HUES64 (cell line): ENCODE measurements at regions not wholly inside any gene's neighbourhood (a gene's known extent, or its start where the extent isn't known, plus 50 kb on each side); places are given as distances from the start of the nearest gene placed in this dataset.

Source experiments
- H3K27ac ChIP-seq: 2 replicates; pipeline ENCODE4 v1.7.0; 2013; ENCODE audit warnings: low read depth, low read length, inconsistent platforms
- H3K27me3 ChIP-seq: 2 replicates; pipeline ENCODE4 v1.6.1; 2013; ENCODE audit warnings: mild to moderate bottlenecking, low read length; ENCODE audit not compliant: insufficient read depth
- H3K36me3 ChIP-seq: 2 replicates; pipeline ENCODE4 v1.6.1; 2013; ENCODE audit warnings: mild to moderate bottlenecking, low read length; ENCODE audit not compliant: insufficient read depth
- H3K4me1 ChIP-seq: 2 replicates; pipeline ENCODE4 v1.6.1; 2013; ENCODE audit warnings: mild to moderate bottlenecking, low read length, moderate library complexity; ENCODE audit not compliant: insufficient read depth
- H3K4me3 ChIP-seq: 2 replicates; pipeline ENCODE4 v1.5.1; 2013; ENCODE audit warnings: mild to moderate bottlenecking, low read length, moderate library complexity
- H3K9ac ChIP-seq: 2 replicates; pipeline ENCODE4 v1.6.1; 2013; ENCODE audit warnings: mild to moderate bottlenecking, low read depth, low read length
- H3K9me3 ChIP-seq: 2 replicates; pipeline ENCODE4 v1.6.1; 2013; ENCODE audit warnings: low read depth, low read length; ENCODE audit not compliant: insufficient read depth
- WGBS: fragments of 150-250, 120-280 bp; methylation state at CpG from one replicate; pipeline ENCODE4 v1.1.7; 2013; ENCODE audit warnings: missing lambda C conversion rate; 5-methylcytosine and 5-hydroxymethylcytosine counted together

GRCh38 chr2:6067089-6067488 is 374.9 kb downstream of the SOX11 start:
- Histone ChIP-seq H3K9me3 (no peaks in the 10 kb centered on the region), H3K4me1 (peaks cover 27% of the 10 kb centered on the region), H3K36me3 (no peaks in the 10 kb centered on the region), H3K27me3 (no peaks in the 10 kb centered on the region), H3K9ac (no peak overlapping the region), H3K4me3 (no peak overlapping the region), H3K27ac (no peak overlapping the region)
- WGBS = 76% methylated on average over 5 of the region's 6 CpGs

GRCh38 chr2:6067806-6068205 is 375.6 kb downstream of the SOX11 start:
- H3K9ac ChIP-seq = no peak overlapping the region
- peaks cover 34% of the 10 kb centered on the region for H3K4me1 ChIP-seq
- H3K27ac ChIP-seq = no peak overlapping the region

GRCh38 chr2:6068429-6068828 is 376.2 kb downstream of the SOX11 start:
- WGBS = 87% methylated on average over 6 of the region's 6 CpGs
- Histone ChIP-seq H3K4me1 (peaks cover 41% of the 10 kb centered on the region), H3K9ac (no peak overlapping the region), H3K27ac (no peak overlapping the region), H3K4me3 (no peak overlapping the region), H3K27me3 (no peaks in the 10 kb centered on the region), H3K9me3 (no peaks in the 10 kb centered on the region), H3K36me3 (no peaks in the 10 kb centered on the region)

More at GRCh38 chr2:6067806-6068205, 375.6 kb downstream of the SOX11 start:
- H3K27me3 ChIP-seq = no peaks in the 10 kb centered on the region
- no peak overlapping the region for H3K4me3 ChIP-seq
- no peaks in the 10 kb centered on the region for H3K36me3 ChIP-seq
- H3K9me3 ChIP-seq = no peaks in the 10 kb centered on the region

GRCh38 chr2:6069381-6069780 is 377.2 kb downstream of the SOX11 start:
- 14% methylated on average over 3 of the region's 5 CpGs for WGBS
- H3K9ac ChIP-seq = no peak overlapping the region
- H3K4me3 ChIP-seq = no peak overlapping the region
- no peaks in the 10 kb centered on the region for H3K27me3 ChIP-seq
- H3K27ac ChIP-seq = peak overlapping the region; percentile 49; the same call in 1 of the 2 replicates
- no peaks in the 10 kb centered on the region for H3K36me3 ChIP-seq
- no peaks in the 10 kb centered on the region for H3K9me3 ChIP-seq
- peaks cover 49% of the 10 kb centered on the region for H3K4me1 ChIP-seq

- H3K27ac ChIP-seq = no peak overlapping the region
- no peaks in the 10 kb centered on the region for H3K36me3 ChIP-seq
- peaks cover 56% of the 10 kb centered on the region for H3K4me1 ChIP-seq
- no peak overlapping the region for H3K9ac ChIP-seq
- H3K27me3 ChIP-seq = no peaks in the 10 kb centered on the region
- H3K9me3 ChIP-seq = no peaks in the 10 kb centered on the region
- 80% methylated on average over 3 of the region's 4 CpGs for WGBS
- no peak overlapping the region for H3K4me3 ChIP-seq
Observed at GRCh38 chr2:6071519-6071918, 379.3 kb downstream of the SOX11 start.

- Histone ChIP-seq H3K9ac (no peak overlapping the region), H3K9me3 (no peaks in the 10 kb centered on the region), H3K27me3 (no peaks in the 10 kb centered on the region), H3K4me3 (no peak overlapping the region), H3K27ac (peak overlapping the region; percentile 66; the same call in 1 of the 2 replicates), H3K36me3 (no peaks in the 10 kb centered on the region), H3K4me1 (peaks cover 56% of the 10 kb centered on the region)
- WGBS = 48% methylated on average over 4 of the region's 5 CpGs
Observed at GRCh38 chr2:6072276-6072675, 380.1 kb downstream of the SOX11 start.

- WGBS = 31% methylated on average over 3 of the region's 3 CpGs
- Histone ChIP-seq H3K4me1 (peaks cover 56% of the 10 kb centered on the region), H3K4me3 (no peak overlapping the region; the same call in 1 of the 2 replicates), H3K9ac (no peak overlapping the region), H3K36me3 (no peaks in the 10 kb centered on the region), H3K9me3 (no peaks in the 10 kb centered on the region), H3K27me3 (no peaks in the 10 kb centered on the region), H3K27ac (peak overlapping the region; percentile 66; the same call in 1 of the 2 replicates)
Observed at GRCh38 chr2:6072768-6073167, 380.6 kb downstream of the SOX11 start.

GRCh38 chr2:6073191-6074088 is 381.3 kb downstream of the SOX11 start:
- Histone ChIP-seq H3K27ac (peak overlapping the region; percentile 66; the same call in 1 of the 2 replicates), H3K36me3 (no peaks in the 10 kb centered on the region), H3K9ac (peak overlapping the region; percentile 1; the same call in 1 of the 2 replicates), H3K4me1 (peaks cover 53% of the 10 kb centered on the region), H3K4me3 (peak overlapping the region; percentile 6; the same call in 1 of the 2 replicates), H3K27me3 (no peaks in the 10 kb centered on the region), H3K9me3 (no peaks in the 10 kb centered on the region)
- WGBS = 32% methylated on average over 8 of the region's 11 CpGs

GRCh38 chr2:6074089-6074643 is 382.0 kb downstream of the SOX11 start:
- WGBS = 76% methylated on average over 9 of the region's 9 CpGs
- Histone ChIP-seq H3K4me1 (peaks cover 48% of the 10 kb centered on the region), H3K36me3 (no peaks in the 10 kb centered on the region), H3K9me3 (no peaks in the 10 kb centered on the region), H3K9ac (no peak overlapping the region; the same call in 1 of the 2 replicates), H3K27me3 (no peaks in the 10 kb centered on the region), H3K4me3 (0 out of 2 replicates have a peak overlapping the region, but pooled peaks have one; percentile 6), H3K27ac (peak overlapping the region; percentile 66; the same call in 1 of the 2 replicates)

GRCh38 chr2:6077585-6077984 is 385.4 kb downstream of the SOX11 start:
- 86% methylated on average over 2 of the region's 2 CpGs for WGBS
- H3K4me1 ChIP-seq = peaks cover 28% of the 10 kb centered on the region
- no peaks in the 10 kb centered on the region for H3K36me3 ChIP-seq
- no peaks in the 10 kb centered on the region for H3K9me3 ChIP-seq
- no peak overlapping the region for H3K27ac ChIP-seq
- H3K4me3 ChIP-seq = no peak overlapping the region
- H3K27me3 ChIP-seq = no peaks in the 10 kb centered on the region
- H3K9ac ChIP-seq = no peak overlapping the region

- Histone ChIP-seq H3K27me3 (no peaks in the 10 kb centered on the region), H3K4me3 (no peak overlapping the region), H3K9me3 (no peaks in the 10 kb centered on the region), H3K36me3 (no peaks in the 10 kb centered on the region), H3K9ac (no peak overlapping the region), H3K27ac (no peak overlapping the region), H3K4me1 (peaks cover 28% of the 10 kb centered on the region)
- WGBS = 86% methylated on average over 3 of the region's 3 CpGs
Observed at GRCh38 chr2:6078414-6078813, 386.2 kb downstream of the SOX11 start.
